Keratinocyte (primary cell): ENCODE measurements at regions not wholly inside any gene's neighbourhood (a gene's known extent, or its start where the extent isn't known, plus 50 kb on each side); places are given as distances from the start of the nearest gene placed in this dataset.

Experiments
- DNase-seq: peaks from one replicate; pipeline ENCODE4 v3.0.0-alpha.2; 2011; ENCODE audit warnings: low read depth, missing footprints, low spot score
- FAIRE-seq: peaks from 2 replicates; lab custom pipeline; 2011; peaks lifted over from hg19 to GRCh38; lab: Jason Lieb, UNC
- H2AFZ ChIP-seq: 2 replicates; pipeline ENCODE4 v1.6.0; 2012; ENCODE audit warnings: low read length, control low read depth, inconsistent platforms; ENCODE audit not compliant: control insufficient read depth
- H3K27ac ChIP-seq: 2 replicates; pipeline ENCODE4 v1.5.1; 2011; ENCODE audit warnings: low read length; ENCODE audit not compliant: control insufficient read depth, insufficient read depth
- H3K27me3 ChIP-seq: 3 replicates; pipeline ENCODE4 v1.6.0; 2011; ENCODE audit warnings: low read length; ENCODE audit not compliant: control insufficient read depth, insufficient read depth; ENCODE audit errors: extremely low read depth
- H3K36me3 ChIP-seq, 2 experiments: 2 replicates in 1 of 2; 3 replicates in 1 of 2; pipeline ENCODE4 v1.5.1; 2011; ENCODE audit warnings: low read length in 2 of 2, mild to moderate bottlenecking in 1 of 2; ENCODE audit not compliant: control insufficient read depth in 2 of 2, insufficient read depth in 2 of 2; ENCODE audit errors: extremely low read depth in 1 of 2
- H3K4me1 ChIP-seq: 3 replicates; pipeline ENCODE4 v1.5.1; 2011; ENCODE audit warnings: low read length; ENCODE audit not compliant: control insufficient read depth, insufficient read depth; ENCODE audit errors: extremely low read depth
- H3K4me2 ChIP-seq: 3 replicates; pipeline ENCODE4 v1.6.0; 2011; ENCODE audit warnings: low read depth, low read length; ENCODE audit not compliant: control insufficient read depth, insufficient read depth; ENCODE audit errors: extremely low read depth
- H3K4me3 ChIP-seq, 3 experiments: fragments of 200-600 bp in 1 of 3; sonication (generic) in 1 of 3; 2 replicates in 2 of 3; 3 replicates in 1 of 3; pipeline ENCODE4 v1.5.1; 2011 to 2016; ENCODE audit warnings: low read length in 3 of 3, mild to moderate bottlenecking in 3 of 3, control low read depth in 2 of 3, inconsistent platforms in 1 of 3, low read depth in 1 of 3, mixed read lengths in 1 of 3, mixed run types in 1 of 3, moderate library complexity in 1 of 3; ENCODE audit not compliant: control insufficient read depth in 2 of 3, insufficient read depth in 2 of 3; ENCODE audit errors: extremely low read depth in 1 of 3
- H3K79me2 ChIP-seq: 2 replicates; pipeline ENCODE4 v1.6.0; 2012; ENCODE audit warnings: low read length; ENCODE audit not compliant: control insufficient read depth, insufficient read depth
- H3K9ac ChIP-seq: 3 replicates; pipeline ENCODE4 v1.6.0; 2011; ENCODE audit warnings: low read length; ENCODE audit not compliant: control insufficient read depth, insufficient read depth; ENCODE audit errors: extremely low read depth
- H3K9me1 ChIP-seq: 3 replicates; pipeline ENCODE4 v1.6.0; 2011; ENCODE audit warnings: low read length; ENCODE audit not compliant: control insufficient read depth, insufficient read depth; ENCODE audit errors: extremely low read depth
- H3K9me3 ChIP-seq: 2 replicates; pipeline ENCODE4 v1.5.1; 2012; ENCODE audit warnings: low read depth, low read length; ENCODE audit not compliant: control insufficient read depth
- H4K20me1 ChIP-seq: 3 replicates; pipeline ENCODE4 v1.6.0; 2011; ENCODE audit warnings: low read length; ENCODE audit not compliant: control insufficient read depth, insufficient read depth; ENCODE audit errors: extremely low read depth
- EZH2 ChIP-seq: IDR thresholded peaks from one replicate; pipeline ENCODE4 v1.6.1; 2012; ENCODE audit warnings: inconsistent platforms, mild to moderate bottlenecking, low read length, moderate library complexity
- dilution Hi-C: fragments of 300-500 bp; cut with MboI; formaldehyde crosslinking; loops from one replicate; pipeline ENCODE4 v1.7.0; 2020; ENCODE audit warnings: low sequenced_read_pairs; ENCODE audit not compliant: extremely low pct_ligation_motif_present
- TF ChIP-seq, protein P1 (sequence below), 3 experiments: IDR thresholded peaks in 1 of 3; conservative IDR thresholded peaks in 1 of 3; optimal IDR thresholded peaks in 1 of 3; 2 replicates in 2 of 3; 3 replicates in 1 of 3; pipeline versions ENCODE3 to v1.5.1; 2011; ENCODE audit warnings: low read length in 3 of 3, mild to moderate bottlenecking in 3 of 3, moderate library complexity in 2 of 3, control low read depth in 1 of 3, inconsistent platforms in 1 of 3; ENCODE audit not compliant: insufficient read depth in 2 of 3; ENCODE audit errors: extremely low read depth in 1 of 3

DNA sequence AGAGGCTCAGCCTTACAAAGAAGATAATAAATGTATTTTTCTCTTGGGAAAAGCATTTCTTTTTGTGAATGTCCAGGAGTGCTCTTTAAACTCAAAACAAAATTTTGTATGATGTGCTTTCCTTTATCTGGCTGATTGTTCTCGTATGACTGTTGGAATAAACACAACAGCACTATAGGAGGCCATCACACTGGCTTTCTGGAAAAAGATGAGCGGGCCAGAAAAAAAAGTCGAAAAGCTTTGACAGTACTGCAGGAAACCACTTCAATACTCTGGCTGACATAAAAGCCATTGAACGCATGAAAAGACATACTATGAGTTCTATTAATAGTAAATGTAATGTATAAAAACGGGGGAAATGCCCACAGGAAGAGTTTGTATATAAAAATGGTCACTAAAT, 64.7 kb upstream of the CTSO start:
- no peak overlapping the region for H2AFZ ChIP-seq
- no peaks in the 10 kb centered on the region for H3K9me1 ChIP-seq
- no peaks in the 10 kb centered on the region for H3K79me2 ChIP-seq
- dilution Hi-C loops = no loop called here
- FAIRE-seq (no peak), DNase-seq (no peak)
- H3K27me3 ChIP-seq = no peaks in the 10 kb centered on the region
- H3K4me1 ChIP-seq = no peaks in the 10 kb centered on the region
- H3K36me3 ChIP-seq = no peaks in the 10 kb centered on the region
- TF ChIP-seq, protein P1, sequence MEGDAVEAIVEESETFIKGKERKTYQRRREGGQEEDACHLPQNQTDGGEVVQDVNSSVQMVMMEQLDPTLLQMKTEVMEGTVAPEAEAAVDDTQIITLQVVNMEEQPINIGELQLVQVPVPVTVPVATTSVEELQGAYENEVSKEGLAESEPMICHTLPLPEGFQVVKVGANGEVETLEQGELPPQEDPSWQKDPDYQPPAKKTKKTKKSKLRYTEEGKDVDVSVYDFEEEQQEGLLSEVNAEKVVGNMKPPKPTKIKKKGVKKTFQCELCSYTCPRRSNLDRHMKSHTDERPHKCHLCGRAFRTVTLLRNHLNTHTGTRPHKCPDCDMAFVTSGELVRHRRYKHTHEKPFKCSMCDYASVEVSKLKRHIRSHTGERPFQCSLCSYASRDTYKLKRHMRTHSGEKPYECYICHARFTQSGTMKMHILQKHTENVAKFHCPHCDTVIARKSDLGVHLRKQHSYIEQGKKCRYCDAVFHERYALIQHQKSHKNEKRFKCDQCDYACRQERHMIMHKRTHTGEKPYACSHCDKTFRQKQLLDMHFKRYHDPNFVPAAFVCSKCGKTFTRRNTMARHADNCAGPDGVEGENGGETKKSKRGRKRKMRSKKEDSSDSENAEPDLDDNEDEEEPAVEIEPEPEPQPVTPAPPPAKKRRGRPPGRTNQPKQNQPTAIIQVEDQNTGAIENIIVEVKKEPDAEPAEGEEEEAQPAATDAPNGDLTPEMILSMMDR (optimal IDR thresholded peaks at IDR 0.05 in 1 of 3, IDR thresholded peaks at IDR 0.05 in 1 of 3, conservative IDR thresholded peaks at IDR 0.05 in 1 of 3; ENCODE audit: extremely low read depth in 1 of 3, insufficient read depth in 2 of 3, low read length in 3 of 3) = no peak
- no peak for TF ChIP-seq EZH2
- no peak overlapping the region for H3K4me3 ChIP-seq
- H3K27ac ChIP-seq = no peak overlapping the region
- no peak overlapping the region for H3K4me2 ChIP-seq
- H3K9me3 ChIP-seq = no peaks in the 10 kb centered on the region
- no peaks in the 10 kb centered on the region for H4K20me1 ChIP-seq
- H3K9ac ChIP-seq = no peak overlapping the region

DNA sequence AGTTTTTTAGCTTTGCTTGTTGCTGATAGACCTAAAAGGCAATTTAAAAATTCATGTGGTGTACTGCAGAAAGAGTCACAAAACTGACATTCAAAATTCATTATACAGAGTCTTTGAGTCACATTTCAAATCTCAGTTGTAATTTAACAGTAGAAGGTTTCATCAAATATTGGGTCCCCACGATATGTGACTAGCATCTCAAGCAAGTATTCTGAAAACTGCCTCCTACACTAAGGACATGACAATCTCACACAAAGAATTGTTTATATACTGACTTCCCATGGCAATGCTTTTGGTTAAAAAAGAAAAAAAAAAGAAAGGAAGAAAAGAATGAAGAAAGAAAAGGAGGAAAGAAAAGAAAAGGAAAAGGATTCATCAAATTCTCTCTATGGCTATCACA, 62.1 kb upstream of the CTSO start:
- no peak for FAIRE-seq
- H2AFZ ChIP-seq = no peak overlapping the region

More for the DNA sequence above, 62.1 kb upstream of the CTSO start:
- dilution Hi-C loops = no loop called here
- Histone ChIP-seq H3K9me1 (no peaks in the 10 kb centered on the region), H3K79me2 (no peaks in the 10 kb centered on the region), H3K4me1 (no peaks in the 10 kb centered on the region), H3K27me3 (no peaks in the 10 kb centered on the region), H3K4me3 (no peak overlapping the region), H3K4me2 (no peak overlapping the region), H3K9me3 (no peaks in the 10 kb centered on the region), H3K27ac (no peak overlapping the region), H4K20me1 (no peaks in the 10 kb centered on the region), H3K9ac (no peak overlapping the region), H3K36me3 (no peaks in the 10 kb centered on the region)
- TF ChIP-seq EZH2 = no peak
- TF ChIP-seq, protein P1 (optimal IDR thresholded peaks at IDR 0.05 in 1 of 3, IDR thresholded peaks at IDR 0.05 in 1 of 3, conservative IDR thresholded peaks at IDR 0.05 in 1 of 3; ENCODE audit: extremely low read depth in 1 of 3, insufficient read depth in 2 of 3, low read length in 3 of 3) = no peak
- DNase-seq = no peak
